GM10266 (cell line): ENCODE measurements at regions not wholly inside any gene's neighbourhood (a gene's known extent, or its start where the extent isn't known, plus 50 kb on each side); places are given as distances from the start of the nearest gene placed in this dataset.

ENCODE experiments used
- DNase-seq: peaks from one replicate; pipeline ENCODE4 v3.0.0; 2012; ENCODE audit errors: extremely low spot score
- TF ChIP-seq, protein P1 (sequence below): IDR thresholded peaks from 2 replicates; pipeline ENCODE4 v1.5.1; 2012; ENCODE audit warnings: mild to moderate bottlenecking, low read depth; ENCODE audit not compliant: control insufficient read depth, insufficient read depth; ENCODE audit errors: missing control alignments

DNA sequence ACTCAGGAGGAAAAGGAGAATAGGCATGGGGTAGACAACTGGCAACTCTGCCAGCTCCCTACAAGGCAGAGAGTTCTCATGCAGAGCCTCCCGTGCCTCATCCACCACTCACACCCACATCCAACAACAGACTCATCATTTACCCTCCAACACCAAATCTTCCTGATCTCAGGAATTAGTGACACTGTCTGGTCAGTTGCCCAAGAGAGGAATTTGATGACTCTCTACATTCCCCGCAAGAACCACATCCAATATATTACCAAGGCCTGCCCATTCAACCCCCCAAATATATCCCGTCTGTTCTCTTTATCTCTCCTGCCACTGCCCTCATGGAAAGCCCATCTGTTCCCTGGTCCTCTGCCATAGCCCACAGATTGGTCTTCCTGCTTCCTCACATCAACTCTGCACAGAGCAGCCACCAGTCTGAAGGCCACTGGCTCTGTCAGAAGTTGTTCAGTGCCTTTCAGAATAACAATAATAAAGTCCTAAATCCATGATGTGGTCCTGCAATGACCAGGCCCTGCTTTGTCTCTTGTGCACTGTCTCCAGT lies 57.5 kb upstream of the CD82 start:
- TF ChIP-seq, protein P1, sequence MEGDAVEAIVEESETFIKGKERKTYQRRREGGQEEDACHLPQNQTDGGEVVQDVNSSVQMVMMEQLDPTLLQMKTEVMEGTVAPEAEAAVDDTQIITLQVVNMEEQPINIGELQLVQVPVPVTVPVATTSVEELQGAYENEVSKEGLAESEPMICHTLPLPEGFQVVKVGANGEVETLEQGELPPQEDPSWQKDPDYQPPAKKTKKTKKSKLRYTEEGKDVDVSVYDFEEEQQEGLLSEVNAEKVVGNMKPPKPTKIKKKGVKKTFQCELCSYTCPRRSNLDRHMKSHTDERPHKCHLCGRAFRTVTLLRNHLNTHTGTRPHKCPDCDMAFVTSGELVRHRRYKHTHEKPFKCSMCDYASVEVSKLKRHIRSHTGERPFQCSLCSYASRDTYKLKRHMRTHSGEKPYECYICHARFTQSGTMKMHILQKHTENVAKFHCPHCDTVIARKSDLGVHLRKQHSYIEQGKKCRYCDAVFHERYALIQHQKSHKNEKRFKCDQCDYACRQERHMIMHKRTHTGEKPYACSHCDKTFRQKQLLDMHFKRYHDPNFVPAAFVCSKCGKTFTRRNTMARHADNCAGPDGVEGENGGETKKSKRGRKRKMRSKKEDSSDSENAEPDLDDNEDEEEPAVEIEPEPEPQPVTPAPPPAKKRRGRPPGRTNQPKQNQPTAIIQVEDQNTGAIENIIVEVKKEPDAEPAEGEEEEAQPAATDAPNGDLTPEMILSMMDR = no peak
- DNase-seq = no peak

DNA sequence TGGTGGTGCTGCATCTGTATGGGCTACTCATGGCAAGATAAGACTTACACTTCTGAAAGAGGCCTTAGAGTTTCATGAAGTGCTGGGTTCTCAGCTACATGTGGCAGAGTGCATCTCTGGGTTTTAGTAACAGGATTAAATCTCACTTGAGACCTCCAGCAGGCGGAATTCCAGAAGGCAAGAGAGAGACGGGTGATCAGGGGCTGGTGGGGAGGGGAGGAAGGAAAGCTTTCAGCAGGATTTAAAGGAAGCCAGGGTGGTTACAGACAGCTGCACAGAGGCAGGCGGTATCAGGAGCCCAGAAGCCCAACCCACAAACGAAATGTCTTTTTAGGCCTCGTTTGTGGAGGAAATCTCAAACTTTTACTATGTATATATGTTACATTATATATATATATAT lies 56.2 kb upstream of the CD82 start:
- TF ChIP-seq, protein P1 = no peak
- DNase-seq = no peak

DNA sequence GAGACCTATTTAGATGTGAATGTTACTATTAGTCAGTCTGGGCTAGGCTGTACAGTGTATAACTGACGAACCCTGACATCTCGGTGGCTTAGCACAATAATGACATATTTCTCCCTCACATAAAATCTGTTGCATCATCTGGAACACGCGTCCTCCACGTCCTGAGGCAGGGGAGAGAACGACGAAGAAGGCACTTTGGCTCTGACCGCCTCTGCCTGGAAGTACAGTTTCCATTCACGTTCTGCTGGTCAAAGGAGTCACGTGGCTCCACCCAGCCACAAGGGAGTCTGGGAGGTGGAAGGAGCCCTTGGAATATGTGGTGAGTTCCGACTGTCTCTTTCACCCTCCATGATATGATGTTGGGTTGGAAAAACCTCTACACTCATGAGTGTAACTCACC lies 55.1 kb upstream of the CD82 start:
- TF ChIP-seq, protein P1 = no peak
- no peak for DNase-seq

DNA sequence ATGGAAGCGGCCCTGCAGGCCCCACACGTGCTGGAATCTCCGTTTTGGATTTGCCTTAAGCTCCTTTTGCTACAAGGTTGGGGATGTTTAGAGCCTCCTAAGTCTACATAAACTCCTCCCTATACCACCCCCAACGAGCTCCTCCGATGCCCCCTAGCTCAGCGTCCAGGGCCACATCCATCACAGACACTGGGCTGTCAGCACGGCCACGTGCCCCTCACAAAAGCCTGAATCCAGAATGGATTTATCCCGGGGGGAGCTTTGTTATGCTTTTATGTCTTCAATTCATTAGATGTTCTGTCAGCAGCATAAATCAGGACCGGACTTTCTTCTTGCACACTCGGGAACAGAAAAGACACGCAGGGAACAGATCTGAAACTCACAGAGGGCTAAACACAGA lies 52.6 kb upstream of the CD82 start:
- no peak for DNase-seq
- TF ChIP-seq, protein P1 = no peak

DNA sequence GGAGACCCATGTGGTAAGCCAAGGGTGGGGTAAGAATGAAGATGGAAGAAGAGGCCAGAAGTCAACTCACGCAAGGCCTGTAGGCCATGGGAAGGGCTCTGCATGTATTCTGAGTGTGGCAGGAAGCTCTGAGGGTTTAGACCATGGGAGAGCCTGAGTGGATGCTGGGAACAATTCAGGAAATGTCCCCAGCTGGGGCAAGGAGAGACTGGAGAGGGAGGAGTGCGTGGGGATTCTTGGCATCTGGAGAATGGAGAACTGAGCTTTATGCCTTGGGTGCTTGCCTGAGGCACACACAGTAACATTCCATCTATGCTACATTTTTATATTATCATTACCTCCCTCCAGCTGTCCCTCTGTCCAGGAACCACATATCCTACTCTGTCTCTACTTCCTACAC lies 50.4 kb upstream of the CD82 start:
- TF ChIP-seq, protein P1 = no peak
- DNase-seq = no peak
